HL-60 (cell line): ENCODE measurements at regions not wholly inside any gene's neighbourhood (a gene's known extent, or its start where the extent isn't known, plus 50 kb on each side); places are given as distances from the start of the nearest gene placed in this dataset.

Source experiments
- CTCF ChIP-seq: IDR thresholded peaks from one replicate; pipeline ENCODE4 v1.5.1; 2011; ENCODE audit warnings: low read length, control low read depth, inconsistent platforms; ENCODE audit not compliant: insufficient read depth
- POLR2AphosphoS5 ChIP-seq: IDR thresholded peaks from 2 replicates; pipeline ENCODE4 v1.6.1; 2012; ENCODE audit warnings: low read depth
- REST ChIP-seq: IDR thresholded peaks from 2 replicates; pipeline ENCODE4 v1.6.1; 2012; ENCODE audit warnings: low read depth; ENCODE audit not compliant: insufficient replicate concordance

GRCh38 chr10:70963271-70963670 lies 74.9 kb upstream of the PCBD1 start:
- TF ChIP-seq CTCF: no peak
- TF ChIP-seq POLR2AphosphoS5: no peak
- TF ChIP-seq REST: no peak
